GM11168 (cell line): ENCODE measurements at regions not wholly inside any gene's neighbourhood (a gene's known extent, or its start where the extent isn't known, plus 50 kb on each side); places are given as distances from the start of the nearest gene placed in this dataset.
"Not testable (repeated sequence)": the region's sequence is repeated elsewhere in the genome, so short reads cannot be mapped to it uniquely, and the experiment has no call there.

ENCODE experiments used
- in situ Hi-C: fragments of 300-500 bp; cut with MboI; formaldehyde crosslinking; loops from one replicate; pipeline ENCODE4 v1.12.0; 2022; ENCODE audit warnings: low sequenced_read_pairs; ENCODE audit not compliant: unreplicated experiment

DNA sequence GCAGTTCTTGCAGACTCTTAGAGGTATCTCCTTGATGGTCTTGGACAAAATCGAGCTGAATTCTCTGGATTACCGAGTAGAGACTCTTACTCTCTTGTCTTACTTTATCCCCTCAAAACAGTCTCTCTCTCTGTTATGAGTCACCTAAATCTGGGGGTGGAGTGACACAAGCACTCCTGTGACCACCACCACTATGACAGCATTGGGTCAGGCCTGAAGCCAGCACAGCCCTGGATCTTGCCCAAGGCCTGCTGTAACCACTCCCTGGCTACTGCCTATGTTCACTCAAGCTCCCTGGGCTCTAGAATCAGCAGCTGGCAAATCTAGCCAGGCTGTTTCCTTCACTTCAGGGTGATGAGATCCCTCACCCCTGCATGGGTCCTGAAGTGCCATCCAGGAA, 662.5 kb downstream of the LUZP2 start:
- in situ Hi-C loops: no loop called here

GRCh38 chr11:25163421-25163820, 666.6 kb downstream of the LUZP2 start:
- in situ Hi-C loops: no loop called here

GRCh38 chr11:25180187-25180586, 683.3 kb downstream of the LUZP2 start:
- in situ Hi-C loops: no loop called here

DNA sequence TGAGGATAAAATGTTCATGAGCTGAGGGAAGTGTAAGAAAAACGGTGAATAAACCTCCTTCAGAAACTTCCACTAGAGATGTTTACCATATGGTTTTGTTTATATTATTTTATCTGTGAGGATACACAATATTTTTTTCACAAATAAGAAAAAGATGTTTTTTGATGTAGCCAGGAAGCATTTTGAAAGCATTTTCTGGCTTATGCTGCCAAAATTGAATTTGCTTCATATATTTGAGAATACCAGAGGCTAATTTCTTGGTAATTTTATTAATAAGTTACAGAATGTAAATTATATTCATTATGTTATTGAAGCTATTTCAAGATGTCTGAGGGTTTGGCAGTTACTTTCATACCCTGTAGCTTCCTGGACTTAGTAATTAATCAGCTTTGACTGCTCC, 686.6 kb downstream of the LUZP2 start:
- in situ Hi-C loops: no loop called here

DNA sequence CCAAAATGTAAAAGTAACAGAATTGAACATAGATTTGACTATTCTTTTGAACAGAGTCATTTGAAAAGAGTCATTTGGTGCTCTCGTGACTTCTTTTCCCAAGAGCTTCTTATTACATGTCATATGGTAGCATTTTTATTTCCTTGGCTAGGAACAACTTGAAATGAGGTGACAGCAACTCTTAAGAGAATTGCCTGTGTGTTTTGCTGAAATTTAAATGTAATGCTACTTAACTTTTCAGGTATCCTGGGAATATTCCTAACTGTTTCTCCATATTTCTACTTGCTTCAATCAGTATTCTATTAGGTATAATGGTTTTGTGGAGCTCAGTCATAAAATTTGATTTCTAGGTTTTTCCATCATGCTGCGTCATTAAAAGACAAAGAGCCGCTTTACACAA, 700.7 kb downstream of the LUZP2 start:
- in situ Hi-C loops: no loop called here

DNA sequence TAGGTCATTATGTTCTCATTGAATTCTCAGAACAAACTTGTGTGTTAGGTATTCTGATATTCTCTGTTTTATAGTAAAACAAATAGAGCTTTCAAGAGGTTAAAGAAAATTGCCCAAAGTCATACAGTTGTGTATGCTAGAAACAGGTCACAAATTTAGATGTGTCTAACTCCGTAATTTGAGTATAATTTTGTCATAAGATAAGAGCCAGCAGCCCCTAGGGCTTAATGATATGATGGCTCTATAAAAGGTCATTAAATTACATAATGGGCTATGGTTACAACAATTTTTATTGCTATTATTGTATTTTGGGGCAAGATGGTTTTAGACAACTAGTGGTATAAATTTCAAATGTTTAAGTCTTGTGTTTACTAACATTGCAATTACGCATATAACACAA, 701.9 kb downstream of the LUZP2 start:
- in situ Hi-C loops: no loop called here

- in situ Hi-C loops: no loop called here
Observed at GRCh38 chr11:25200925-25201324, 704.1 kb downstream of the LUZP2 start.

- in situ Hi-C loops: no loop called here
Observed at GRCh38 chr11:25206762-25207161, 709.9 kb downstream of the LUZP2 start.

DNA sequence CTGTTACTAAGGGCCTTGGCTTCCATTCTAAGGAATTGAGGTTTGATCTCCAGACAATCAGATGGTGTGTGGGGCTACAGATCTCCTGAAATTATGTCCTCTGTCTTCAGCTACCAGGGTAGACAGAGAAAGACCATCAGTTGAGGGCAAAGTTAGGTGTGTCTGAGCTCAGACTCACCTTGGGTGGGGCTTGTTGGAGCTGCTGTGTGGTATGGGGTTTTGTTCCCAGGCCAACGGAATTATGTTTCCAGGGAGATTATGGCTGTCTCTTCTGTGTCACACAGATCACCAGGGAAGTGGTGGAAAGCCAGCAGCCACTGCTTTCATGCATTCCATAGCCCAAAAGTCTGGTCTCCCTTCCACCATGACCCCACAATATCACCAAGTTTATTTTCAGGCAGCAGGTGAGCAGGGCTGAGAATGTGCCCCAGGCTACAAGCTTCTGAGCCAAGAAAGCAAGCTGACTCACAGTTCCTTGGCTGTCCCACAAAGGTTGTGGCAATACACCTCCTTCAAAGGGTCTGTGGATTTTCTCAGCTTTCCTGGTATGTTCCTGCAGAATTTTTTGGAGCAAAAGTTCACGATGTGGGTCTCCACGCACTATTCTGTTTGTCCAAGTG, 714.9 kb downstream of the LUZP2 start:
- in situ Hi-C loops: no loop called here

- in situ Hi-C loops: no loop called here
Observed at GRCh38 chr11:25214535-25215176, 717.8 kb downstream of the LUZP2 start.

- in situ Hi-C loops: no loop called here
Observed at GRCh38 chr11:25218036-25218435, 721.2 kb downstream of the LUZP2 start.

DNA sequence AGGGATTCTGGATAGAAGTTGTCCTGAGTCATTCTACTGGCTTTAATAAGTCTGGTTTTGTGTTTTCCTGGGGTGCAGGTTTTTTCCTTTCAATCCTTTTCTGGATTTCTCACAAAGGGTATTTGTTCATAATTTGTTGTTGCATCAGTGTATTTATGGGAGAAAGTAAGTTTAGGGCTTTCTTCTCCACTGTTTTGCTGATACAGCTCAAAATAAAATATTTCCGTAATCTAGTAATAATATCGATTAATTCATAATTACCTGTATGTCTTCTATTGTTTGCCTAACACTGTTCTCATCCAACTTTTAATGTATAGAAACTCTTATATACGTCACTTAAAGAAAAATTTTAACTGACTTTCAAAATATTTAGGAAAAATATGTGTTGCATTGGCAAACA, 728.2 kb downstream of the LUZP2 start:
- in situ Hi-C loops: no loop called here

DNA sequence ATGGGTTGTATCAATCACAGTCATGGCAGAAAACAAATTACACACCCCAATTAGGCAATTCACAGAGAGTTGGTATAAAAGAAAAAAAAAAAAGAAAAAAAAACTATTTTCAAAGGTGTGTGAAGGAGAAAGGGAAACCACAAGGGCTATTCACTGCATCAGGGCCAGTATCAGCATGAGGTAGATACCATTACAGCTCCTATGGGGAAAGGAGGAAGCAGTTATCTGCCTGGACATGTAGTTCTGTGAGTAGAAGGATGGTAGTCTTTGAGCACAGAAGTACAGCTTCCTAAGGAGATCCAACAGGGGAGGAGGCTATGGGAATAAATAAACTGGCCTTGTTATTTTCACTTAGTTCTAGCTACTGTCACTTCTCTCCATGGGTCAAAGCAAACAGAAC, 746.1 kb downstream of the LUZP2 start:
- in situ Hi-C loops: no loop called here

- in situ Hi-C loops: no loop called here
Observed at GRCh38 chr11:25244126-25244525, 747.3 kb downstream of the LUZP2 start.

- in situ Hi-C loops: no loop called here
Observed at GRCh38 chr11:25247336-25247735, 750.5 kb downstream of the LUZP2 start.

DNA sequence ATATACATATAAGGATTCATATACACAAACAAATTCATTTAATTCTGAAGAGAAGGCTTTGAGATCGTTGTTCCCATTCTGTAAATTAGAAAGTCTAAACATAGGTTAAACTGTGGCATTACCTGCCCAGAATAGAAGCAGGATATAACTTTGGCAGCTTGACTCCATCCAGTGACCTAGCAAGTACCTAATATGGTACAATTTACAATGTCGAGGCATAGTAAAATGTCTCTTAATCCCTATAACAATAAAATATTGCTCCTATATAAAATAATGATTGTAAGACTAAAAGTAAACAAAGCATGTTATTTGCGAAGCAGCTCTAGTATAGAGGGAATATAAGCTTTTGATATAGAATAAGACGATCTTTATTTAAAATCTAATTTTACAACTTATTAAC, 756.0 kb downstream of the LUZP2 start:
- in situ Hi-C loops: no loop called here

- in situ Hi-C loops: not testable (repeated sequence)
Observed at GRCh38 chr11:25263861-25264260, 767.0 kb downstream of the LUZP2 start.

DNA sequence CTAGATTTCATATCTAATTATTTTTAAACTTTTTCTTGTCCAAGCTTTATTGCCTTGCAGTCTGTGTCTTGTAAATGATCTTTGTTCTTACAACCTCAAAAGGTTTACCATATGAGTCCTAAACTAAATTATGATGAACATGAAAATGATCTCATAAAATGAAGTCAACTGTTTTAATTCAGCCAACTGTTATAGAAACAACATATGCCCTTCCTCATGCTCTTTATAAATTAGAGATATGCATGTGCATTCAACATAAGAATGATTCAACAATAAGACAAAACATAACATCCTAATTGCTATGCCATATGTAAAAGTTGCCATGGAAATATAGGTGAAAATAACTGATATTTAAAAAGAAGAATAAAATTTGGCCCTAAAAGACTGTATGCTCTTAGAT, 774.4 kb downstream of the LUZP2 start:
- in situ Hi-C loops: no loop called here

DNA sequence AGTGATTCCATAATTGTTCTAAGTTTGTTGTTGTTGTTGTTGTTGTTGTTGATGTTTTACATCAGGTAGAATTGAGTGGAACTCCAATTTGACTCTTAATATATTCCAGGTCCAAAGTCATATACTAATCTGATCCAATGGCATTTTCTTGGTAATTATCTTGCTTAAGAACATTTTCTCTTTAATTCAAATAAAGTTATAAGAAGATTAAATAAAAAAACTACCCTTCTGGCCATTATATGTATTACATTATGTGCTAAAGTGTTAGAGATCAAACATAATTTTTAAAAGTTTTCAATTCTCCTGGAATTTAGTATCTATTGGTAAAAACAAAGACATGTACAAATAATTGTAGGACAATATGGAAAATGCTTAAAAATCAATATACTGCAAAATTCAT, 775.4 kb downstream of the LUZP2 start:
- in situ Hi-C loops: no loop called here

GRCh38 chr11:25280821-25281220, 784.0 kb downstream of the LUZP2 start:
- in situ Hi-C loops: not testable (repeated sequence)

- in situ Hi-C loops: no loop called here
Observed at GRCh38 chr11:25293166-25293565, 796.3 kb downstream of the LUZP2 start.

- in situ Hi-C loops: no loop called here
Observed at GRCh38 chr11:25298450-25298849, 801.6 kb downstream of the LUZP2 start.
